IPS-18a (cell line): ENCODE measurements at regions not wholly inside any gene's neighbourhood (a gene's known extent, or its start where the extent isn't known, plus 50 kb on each side); places are given as distances from the start of the nearest gene placed in this dataset.

Experiments
- H3K27ac ChIP-seq: one replicate; pipeline ENCODE4 v1.5.1; 2013; ENCODE audit warnings: low read length
- H3K27me3 ChIP-seq: one replicate; pipeline ENCODE4 v1.6.1; 2013; ENCODE audit warnings: mild to moderate bottlenecking, low read length; ENCODE audit not compliant: control insufficient read depth, insufficient read depth
- H3K36me3 ChIP-seq: one replicate; pipeline ENCODE4 v1.6.1; 2013; ENCODE audit warnings: low read depth, low read length; ENCODE audit not compliant: control insufficient read depth
- H3K4me1 ChIP-seq: one replicate; pipeline ENCODE4 v1.6.1; 2013; ENCODE audit warnings: low read depth, low read length; ENCODE audit not compliant: control insufficient read depth
- H3K4me3 ChIP-seq: one replicate; pipeline ENCODE4 v1.5.1; 2013; ENCODE audit warnings: low read length
- H3K9ac ChIP-seq: one replicate; pipeline ENCODE4 v1.6.1; 2013; ENCODE audit warnings: mild to moderate bottlenecking, low read length, moderate library complexity
- H3K9me3 ChIP-seq: one replicate; pipeline ENCODE4 v1.6.1; 2013; ENCODE audit warnings: low read depth, low read length; ENCODE audit not compliant: control insufficient read depth

GRCh38 chr1:199319341-199319740 lies 680.5 kb downstream of the PTPRC start:
- Histone ChIP-seq H3K27me3 (no peaks in the 10 kb centered on the region), H3K27ac (no peak overlapping the region), H3K36me3 (no peaks in the 10 kb centered on the region), H3K4me3 (no peak overlapping the region), H3K4me1 (peaks cover 4% of the 10 kb centered on the region), H3K9me3 (no peaks in the 10 kb centered on the region), H3K9ac (no peak overlapping the region)

- H3K9ac ChIP-seq, result no peak overlapping the region
- no peaks in the 10 kb centered on the region for H3K36me3 ChIP-seq
- no peaks in the 10 kb centered on the region for H3K27me3 ChIP-seq
- H3K9me3 ChIP-seq, result peaks cover 12% of the 10 kb centered on the region
- no peak overlapping the region for H3K4me3 ChIP-seq
- no peak overlapping the region for H3K27ac ChIP-seq
- H3K4me1 ChIP-seq, result peaks cover 4% of the 10 kb centered on the region
Measured at GRCh38 chr1:199322278-199322677, 683.4 kb downstream of the PTPRC start.

GRCh38 chr1:199333180-199333579 lies 694.3 kb upstream of the NR5A2 start:
- no peaks in the 10 kb centered on the region for H3K9me3 ChIP-seq
- no peaks in the 10 kb centered on the region for H3K36me3 ChIP-seq
- H3K27me3 ChIP-seq, result no peaks in the 10 kb centered on the region
- H3K4me3 ChIP-seq, result no peak overlapping the region
- no peak overlapping the region for H3K9ac ChIP-seq
- H3K27ac ChIP-seq, result no peak overlapping the region
- no peaks in the 10 kb centered on the region for H3K4me1 ChIP-seq

GRCh38 chr1:199335496-199335895 lies 692.0 kb upstream of the NR5A2 start:
- no peak overlapping the region for H3K9ac ChIP-seq
- no peaks in the 10 kb centered on the region for H3K4me1 ChIP-seq
- no peak overlapping the region for H3K27ac ChIP-seq
- H3K9me3 ChIP-seq, result no peaks in the 10 kb centered on the region
- no peaks in the 10 kb centered on the region for H3K36me3 ChIP-seq
- no peaks in the 10 kb centered on the region for H3K27me3 ChIP-seq
- H3K4me3 ChIP-seq, result no peak overlapping the region

GRCh38 chr1:199336745-199337640 lies 690.5 kb upstream of the NR5A2 start:
- Histone ChIP-seq H3K9ac (no peak overlapping the region), H3K36me3 (no peaks in the 10 kb centered on the region), H3K4me3 (no peak overlapping the region), H3K27me3 (no peaks in the 10 kb centered on the region), H3K27ac (no peak overlapping the region), H3K4me1 (no peaks in the 10 kb centered on the region), H3K9me3 (no peaks in the 10 kb centered on the region)

- H3K4me3 ChIP-seq, result no peak overlapping the region
- no peaks in the 10 kb centered on the region for H3K4me1 ChIP-seq
- no peaks in the 10 kb centered on the region for H3K36me3 ChIP-seq
- H3K27ac ChIP-seq, result no peak overlapping the region
- H3K27me3 ChIP-seq, result no peaks in the 10 kb centered on the region
- no peak overlapping the region for H3K9ac ChIP-seq
- no peaks in the 10 kb centered on the region for H3K9me3 ChIP-seq
Measured at GRCh38 chr1:199338760-199339159, 688.8 kb upstream of the NR5A2 start.

- H3K27ac ChIP-seq, result no peak overlapping the region
- H3K9me3 ChIP-seq, result no peaks in the 10 kb centered on the region
- H3K4me1 ChIP-seq, result no peaks in the 10 kb centered on the region
- no peaks in the 10 kb centered on the region for H3K36me3 ChIP-seq
- no peaks in the 10 kb centered on the region for H3K27me3 ChIP-seq
- H3K4me3 ChIP-seq, result no peak overlapping the region
- no peak overlapping the region for H3K9ac ChIP-seq
Measured at GRCh38 chr1:199352351-199352750, 675.2 kb upstream of the NR5A2 start.

GRCh38 chr1:199353906-199354305 lies 673.6 kb upstream of the NR5A2 start:
- H3K36me3 ChIP-seq, result no peaks in the 10 kb centered on the region
- H3K4me1 ChIP-seq, result no peaks in the 10 kb centered on the region
- no peaks in the 10 kb centered on the region for H3K9me3 ChIP-seq
- no peaks in the 10 kb centered on the region for H3K27me3 ChIP-seq
- no peak overlapping the region for H3K4me3 ChIP-seq
- no peak overlapping the region for H3K9ac ChIP-seq
- H3K27ac ChIP-seq, result no peak overlapping the region

GRCh38 chr1:199356561-199356960 lies 670.9 kb upstream of the NR5A2 start:
- no peak overlapping the region for H3K27ac ChIP-seq
- no peaks in the 10 kb centered on the region for H3K36me3 ChIP-seq
- no peak overlapping the region for H3K9ac ChIP-seq
- H3K9me3 ChIP-seq, result no peaks in the 10 kb centered on the region
- no peak overlapping the region for H3K4me3 ChIP-seq
- H3K4me1 ChIP-seq, result no peaks in the 10 kb centered on the region
- H3K27me3 ChIP-seq, result no peaks in the 10 kb centered on the region

GRCh38 chr1:199357599-199357998 lies 669.9 kb upstream of the NR5A2 start:
- Histone ChIP-seq H3K9ac (no peak overlapping the region), H3K27ac (no peak overlapping the region), H3K4me1 (peaks cover 3% of the 10 kb centered on the region), H3K27me3 (no peaks in the 10 kb centered on the region), H3K9me3 (no peaks in the 10 kb centered on the region), H3K36me3 (no peaks in the 10 kb centered on the region), H3K4me3 (no peak overlapping the region)

GRCh38 chr1:199362996-199363395 lies 664.5 kb upstream of the NR5A2 start:
- H3K27ac ChIP-seq, result no peak overlapping the region
- H3K36me3 ChIP-seq, result no peaks in the 10 kb centered on the region
- no peak overlapping the region for H3K4me3 ChIP-seq
- no peaks in the 10 kb centered on the region for H3K9me3 ChIP-seq
- peaks cover 6% of the 10 kb centered on the region for H3K4me1 ChIP-seq
- no peaks in the 10 kb centered on the region for H3K27me3 ChIP-seq
- H3K9ac ChIP-seq, result no peak overlapping the region

GRCh38 chr1:199373139-199373538 lies 654.4 kb upstream of the NR5A2 start:
- Histone ChIP-seq H3K9ac (no peak overlapping the region), H3K4me1 (no peaks in the 10 kb centered on the region), H3K4me3 (no peak overlapping the region), H3K9me3 (no peaks in the 10 kb centered on the region), H3K27ac (no peak overlapping the region), H3K27me3 (no peaks in the 10 kb centered on the region), H3K36me3 (no peaks in the 10 kb centered on the region)
